Stimulated activated CD4-positive, alpha-beta T cell treated with anti-CD3 and anti-CD28 coated beads, Interleukin-4, amount 100 ng/mL, for 48 hours (primary cell): ENCODE measurements at regions not wholly inside any gene's neighbourhood (a gene's known extent, or its start where the extent isn't known, plus 50 kb on each side); places are given as distances from the start of the nearest gene placed in this dataset.

Source experiments
- DNase-seq, 2 donors: peaks; one replicate each; pipeline ENCODE4 v3.0.0-alpha.2; 2020; ENCODE audit warnings: low read depth in 2 of 2

DNA sequence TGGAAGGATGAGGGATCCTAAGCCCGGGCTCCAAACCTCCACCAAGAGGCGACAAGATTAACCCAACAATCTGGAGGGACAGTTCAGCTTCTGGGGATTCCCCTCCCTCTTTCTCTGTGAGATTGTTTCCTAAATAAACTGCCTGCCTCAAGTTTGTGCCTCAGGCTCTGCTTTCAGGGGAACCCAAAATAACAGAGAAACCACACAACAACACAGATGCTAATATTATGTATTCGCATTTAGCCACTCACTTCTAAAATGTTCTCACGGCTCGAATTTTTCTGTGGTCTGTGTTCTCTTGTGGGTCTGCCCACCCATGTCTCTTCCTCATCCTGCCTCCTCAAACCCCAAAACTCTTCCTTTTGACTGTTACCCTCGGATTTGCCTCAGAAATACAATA is 1381.1 kb upstream of the SLC10A2 start:
- DNase-seq, result no peak

DNA sequence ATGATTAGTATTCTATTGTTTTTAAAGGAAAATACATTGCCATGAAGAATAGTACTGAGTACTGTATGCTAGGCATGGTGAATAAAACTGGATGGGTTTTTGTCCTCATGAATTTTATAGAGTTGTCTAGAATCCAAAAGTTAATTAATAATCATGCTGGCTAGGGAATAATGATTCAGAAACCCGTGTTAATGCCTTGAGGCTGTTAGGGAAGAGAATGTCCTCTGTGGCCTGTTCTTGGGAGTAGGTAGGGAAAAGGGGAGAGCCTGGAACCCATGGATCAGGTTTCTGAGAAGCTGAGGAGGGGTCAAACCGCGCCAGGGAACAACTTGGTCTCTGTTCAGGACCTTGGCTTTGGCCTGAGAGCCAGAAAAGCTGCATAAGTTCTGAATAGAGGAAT is 1376.3 kb upstream of the SLC10A2 start:
- no peak for DNase-seq

DNA sequence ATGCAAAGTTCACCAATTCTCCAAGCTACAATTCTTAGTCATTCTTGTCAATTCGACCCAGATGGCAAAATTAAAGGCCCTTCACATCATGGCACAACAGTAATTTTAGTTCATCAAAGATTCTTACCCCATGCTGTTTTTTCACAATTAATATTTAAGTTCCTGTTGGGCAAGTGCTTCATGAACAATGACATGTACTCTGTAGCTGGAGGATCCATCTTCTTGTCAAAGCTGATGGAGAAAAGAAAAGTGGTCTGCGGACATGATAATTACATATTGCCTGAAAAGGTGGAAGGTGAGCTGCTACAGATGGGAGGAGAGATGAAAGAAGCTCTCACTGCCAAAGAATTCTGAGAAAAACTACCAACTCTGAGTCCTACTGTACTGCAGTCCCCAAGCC is 1370.3 kb upstream of the SLC10A2 start:
- DNase-seq, result no peak

DNA sequence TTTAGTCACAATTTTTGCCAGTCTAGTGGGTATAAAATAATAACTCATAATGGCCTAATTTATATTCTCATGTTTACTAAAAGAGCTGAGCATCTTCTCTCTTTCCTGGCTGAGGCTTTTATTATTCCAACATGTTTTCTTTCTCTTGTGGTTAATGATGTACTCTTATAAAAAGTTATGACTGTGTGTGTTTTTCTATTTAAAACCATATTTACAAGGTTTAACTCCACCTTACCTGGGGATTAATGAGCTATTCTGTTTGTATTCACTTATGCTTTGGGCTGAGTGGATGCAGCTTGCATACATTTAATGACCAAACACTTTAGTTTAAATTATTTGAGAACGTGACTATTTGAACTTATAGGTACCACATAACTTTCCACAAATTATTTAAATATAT is 1365.7 kb upstream of the SLC10A2 start:
- DNase-seq, result no peak

DNA sequence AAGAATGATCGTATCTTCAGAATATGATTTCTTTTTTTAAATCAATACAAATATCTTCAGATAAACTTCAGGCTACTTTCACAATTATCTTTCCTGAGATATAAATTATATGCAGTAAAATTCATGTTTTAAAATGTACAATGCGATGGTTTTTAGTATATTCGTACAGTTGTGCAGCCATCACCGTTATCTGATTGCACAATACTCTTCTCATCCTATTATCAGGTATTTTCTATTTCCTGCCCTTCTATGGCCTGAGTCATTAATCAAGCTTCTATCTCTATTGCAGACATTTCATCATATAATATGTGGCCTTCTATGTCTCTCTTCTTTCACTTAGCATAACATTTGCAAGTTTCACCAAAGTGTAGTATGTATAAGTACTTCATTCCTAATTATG is 1360.2 kb upstream of the SLC10A2 start:
- no peak for DNase-seq

DNA sequence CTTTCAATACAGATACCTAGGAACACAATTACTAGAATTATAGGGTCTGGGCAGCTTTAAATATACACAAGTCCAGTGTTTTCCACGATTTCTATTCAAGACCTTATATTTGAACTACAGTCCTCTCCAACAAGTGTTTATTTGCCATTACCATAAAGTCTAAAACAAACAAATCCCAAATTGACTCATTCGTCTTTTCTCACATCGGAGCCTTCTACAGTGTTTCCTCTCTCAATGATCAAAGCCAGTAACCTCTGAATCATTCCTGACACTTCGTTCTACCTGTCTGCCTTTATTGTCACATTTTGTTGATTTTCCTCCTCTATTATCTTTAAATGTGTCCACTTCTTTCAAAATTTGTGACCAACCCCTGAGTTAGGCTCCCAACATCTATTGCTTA is 1356.5 kb upstream of the SLC10A2 start:
- no peak for DNase-seq

DNA sequence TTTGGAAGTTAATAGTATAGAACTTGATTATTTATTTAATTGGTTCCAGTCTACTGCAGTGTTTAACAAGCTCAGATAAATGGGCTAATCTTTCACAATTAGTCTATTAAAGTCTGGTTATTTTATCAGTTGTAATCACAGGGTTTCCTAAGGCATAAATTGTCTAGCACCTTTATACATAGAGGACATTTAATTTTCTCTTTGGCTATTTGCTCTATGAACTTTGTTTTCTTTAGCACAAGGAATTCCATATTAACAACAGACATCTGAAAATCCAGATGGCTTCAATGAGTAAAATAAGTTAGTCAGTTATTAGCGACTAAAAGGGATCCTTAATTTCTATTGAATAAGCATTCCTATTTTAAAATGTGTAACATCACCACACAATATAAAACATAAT is 1350.8 kb upstream of the SLC10A2 start:
- DNase-seq, result no peak

DNA sequence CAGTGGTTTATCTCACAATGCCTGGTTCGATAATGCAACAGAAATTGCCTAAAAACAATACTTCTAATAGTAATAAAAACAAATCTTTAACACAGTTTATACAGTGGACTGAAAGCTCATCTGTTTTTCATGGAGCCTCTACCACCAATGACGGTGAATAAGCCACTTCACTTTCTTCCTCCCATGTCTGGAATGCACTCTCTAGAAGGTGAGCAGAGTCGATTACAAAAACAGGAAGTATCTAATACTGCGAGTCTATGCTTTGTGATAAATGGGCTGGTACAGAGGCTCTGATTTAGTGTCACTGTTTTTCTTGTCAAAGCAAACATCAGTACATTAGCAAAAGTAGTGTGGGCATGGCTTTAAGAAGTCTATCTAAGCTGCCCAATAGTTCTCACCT is 1348.6 kb upstream of the SLC10A2 start:
- no peak for DNase-seq

DNA sequence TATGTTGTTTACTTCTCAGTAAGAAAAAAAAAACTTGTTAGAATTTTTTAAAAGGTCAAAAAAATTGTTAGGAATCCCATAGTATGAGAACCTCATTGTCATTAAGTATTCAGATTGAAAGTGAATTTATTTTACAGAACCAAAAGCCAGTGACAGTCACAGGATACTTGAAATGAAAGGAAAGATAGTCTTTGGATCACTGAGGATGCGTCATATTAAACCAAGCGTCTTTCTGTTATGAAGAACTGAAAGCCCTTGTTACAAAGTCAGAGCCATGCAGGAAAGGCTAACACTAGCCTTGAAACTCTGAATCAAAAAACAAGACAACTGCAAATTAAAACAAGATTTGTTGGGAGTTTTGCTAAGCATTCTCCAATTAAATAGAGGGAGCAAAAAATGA is 1348.0 kb upstream of the SLC10A2 start:
- DNase-seq, result no peak

DNA sequence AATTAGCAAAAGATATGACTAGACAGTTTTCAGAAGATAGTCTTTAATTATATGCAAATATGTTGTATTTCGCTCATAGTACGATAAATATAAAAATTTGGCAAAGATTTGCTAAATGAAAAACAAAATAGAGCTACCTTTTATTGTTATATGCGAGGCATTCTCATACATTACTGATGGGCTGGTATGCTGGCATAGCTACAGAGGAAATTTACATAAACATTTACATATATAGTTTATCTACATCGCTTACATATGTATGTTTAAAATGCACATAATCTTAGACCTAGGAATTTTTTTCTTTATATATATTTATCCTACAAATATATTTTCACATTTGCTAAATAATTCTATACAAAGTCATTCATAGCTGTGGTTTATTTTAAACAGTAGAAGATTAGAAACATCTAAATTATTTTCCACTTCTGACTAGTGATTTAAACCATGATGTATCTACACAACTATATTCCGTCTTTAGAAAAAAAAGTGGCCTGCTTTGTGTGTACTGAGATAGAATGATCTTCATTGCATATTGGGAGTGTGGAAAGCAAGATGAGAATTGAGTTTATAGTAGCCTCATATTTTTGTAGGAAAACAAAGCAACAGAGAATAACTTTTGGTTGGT is 1345.0 kb upstream of the SLC10A2 start:
- DNase-seq, result no peak

DNA sequence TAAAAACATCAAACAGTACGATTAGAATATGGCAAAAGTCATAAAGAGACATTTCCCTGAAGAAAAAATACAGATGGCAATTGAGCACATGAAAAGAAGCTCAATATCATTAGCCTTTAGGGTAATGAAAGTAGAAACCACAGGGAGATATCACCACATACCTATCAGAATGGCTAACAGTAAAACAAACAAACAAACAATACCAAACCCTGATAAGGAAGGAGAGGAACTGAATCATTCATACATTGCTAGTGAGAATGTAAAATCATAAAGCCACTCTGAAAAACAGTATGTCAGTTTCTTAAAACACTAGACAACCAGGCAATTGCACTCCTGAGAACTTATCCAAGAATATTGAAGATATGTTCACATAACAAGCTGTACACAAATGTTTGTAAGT is 1342.5 kb upstream of the SLC10A2 start:
- no peak for DNase-seq

DNA sequence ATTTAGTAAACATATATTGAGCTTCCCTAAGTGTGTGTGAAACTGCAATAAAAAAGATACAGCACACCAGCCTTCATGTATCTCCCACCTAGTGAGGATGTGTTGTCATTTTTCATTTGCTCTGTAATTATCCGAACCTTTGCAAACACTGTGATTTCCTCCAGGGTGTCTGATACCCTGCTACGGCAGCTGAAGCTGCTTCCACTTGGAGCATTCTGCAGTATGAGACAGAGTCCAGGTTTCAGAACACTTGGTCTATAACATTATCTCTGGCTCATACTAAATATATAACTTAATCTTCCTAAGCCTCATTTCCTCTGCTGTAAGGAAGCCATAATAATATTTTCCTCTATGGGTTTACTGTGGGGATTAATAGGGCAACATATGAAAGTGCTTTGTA is 1338.1 kb upstream of the SLC10A2 start:
- no peak for DNase-seq

DNA sequence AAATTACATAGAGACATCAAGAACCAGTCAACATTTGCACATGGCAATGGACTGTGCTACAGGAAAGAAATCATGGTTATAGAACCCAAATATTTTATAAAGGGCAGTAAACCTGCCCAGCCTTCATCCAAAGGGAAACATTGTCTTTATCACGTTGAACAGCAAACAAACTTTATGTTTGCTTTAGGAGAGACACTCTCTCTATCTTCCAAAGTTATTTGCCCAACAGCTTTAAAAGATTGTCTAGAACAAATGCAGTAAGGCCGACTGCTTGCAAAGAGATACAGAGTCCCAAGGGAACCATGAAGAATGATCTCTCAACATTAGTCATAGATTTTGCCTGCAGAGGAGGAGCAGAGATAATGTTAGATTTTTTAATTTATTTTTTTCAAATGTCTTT is 1323.5 kb upstream of the SLC10A2 start:
- no peak for DNase-seq

DNA sequence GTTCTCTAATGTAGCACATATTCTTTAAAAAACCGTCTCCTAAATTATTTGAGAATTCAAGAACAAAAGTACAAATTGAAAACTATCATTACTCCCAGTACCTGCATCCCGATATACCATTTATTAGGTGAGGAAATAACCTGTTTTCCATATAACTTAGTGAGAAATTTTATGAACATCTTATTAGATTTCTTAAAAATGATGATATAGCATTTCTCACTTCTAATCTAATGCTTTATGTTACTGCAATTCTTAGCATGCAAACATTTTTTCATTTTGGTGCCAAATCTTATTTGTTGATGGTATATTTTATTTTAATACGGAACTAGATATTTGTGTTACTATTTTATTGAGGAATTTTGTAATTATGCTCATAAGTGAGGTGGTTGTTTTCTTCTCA is 1321.3 kb upstream of the SLC10A2 start:
- no peak for DNase-seq

DNA sequence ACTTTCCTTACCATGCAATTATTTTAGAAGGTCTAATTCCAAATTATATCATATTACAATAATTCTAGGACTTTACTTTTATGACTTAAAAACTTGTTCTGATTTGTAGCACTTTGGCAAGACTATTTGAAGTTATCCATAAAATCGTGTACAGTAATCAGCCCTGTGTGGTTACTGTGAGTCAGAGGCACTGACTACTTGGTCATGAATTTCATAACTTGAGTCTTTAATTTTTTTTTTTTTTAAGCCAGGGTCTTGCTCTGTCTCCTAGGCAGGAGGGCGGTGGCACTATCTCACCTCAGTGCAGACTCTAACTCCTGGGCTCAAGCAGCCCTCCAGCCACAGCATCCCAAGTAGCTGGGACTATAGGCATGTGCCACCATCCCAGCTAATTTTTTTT is 1319.2 kb upstream of the SLC10A2 start:
- no peak for DNase-seq

DNA sequence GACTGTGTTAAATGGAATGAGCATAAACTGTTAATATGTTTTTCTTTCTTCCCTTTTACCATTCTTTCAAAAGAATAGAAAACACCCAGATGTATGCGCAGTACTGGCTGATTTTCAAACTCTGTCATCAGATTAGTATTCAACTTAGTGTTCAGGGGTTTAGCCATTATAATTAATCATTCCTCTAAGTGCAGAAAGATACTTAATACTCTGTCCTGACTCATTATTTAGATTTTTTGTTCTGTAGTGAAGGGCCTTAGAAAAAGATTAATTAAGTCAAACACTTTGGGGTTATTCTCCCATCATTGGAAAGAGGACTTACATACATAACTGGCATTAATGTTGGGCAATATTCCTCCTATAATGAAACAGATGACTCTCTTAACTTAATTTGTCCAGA is 1316.7 kb upstream of the SLC10A2 start:
- no peak for DNase-seq

DNA sequence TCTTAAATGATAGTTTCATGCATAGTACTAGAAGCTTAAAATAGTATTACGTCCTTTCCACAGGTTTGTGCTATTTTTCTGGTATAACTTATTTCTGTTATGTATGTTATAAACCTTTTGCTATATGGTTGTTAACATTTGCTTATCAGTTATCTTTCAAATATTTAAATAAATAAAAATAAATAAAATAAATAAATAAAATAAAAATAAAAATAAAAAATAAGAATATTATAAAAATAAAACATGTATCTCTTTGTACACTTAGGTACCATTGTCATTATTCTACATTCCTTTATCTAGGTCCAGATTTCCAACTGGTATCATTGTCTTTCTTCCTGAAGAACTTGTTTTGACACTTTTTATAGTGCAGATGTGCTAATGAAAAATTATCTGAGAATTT is 1310.4 kb upstream of the SLC10A2 start:
- DNase-seq, result no peak

DNA sequence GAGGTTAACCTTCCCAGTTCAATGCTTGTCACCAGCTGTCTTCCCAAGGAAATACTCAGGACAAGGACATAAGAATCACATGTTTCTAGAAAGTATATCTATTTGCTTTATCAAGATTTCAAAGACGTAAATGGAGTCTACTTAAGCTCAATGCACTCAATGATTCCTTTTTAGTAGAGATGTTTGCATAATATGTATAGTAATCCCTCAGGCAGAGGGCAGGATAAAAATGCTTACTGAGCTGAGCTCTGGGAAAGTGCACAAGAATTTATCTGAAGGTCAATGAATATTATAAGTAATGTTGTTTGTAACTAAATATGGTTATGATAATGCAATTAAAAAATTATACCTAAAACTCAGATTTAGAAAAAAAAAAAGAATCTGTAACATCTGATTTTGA is 1309.4 kb upstream of the SLC10A2 start:
- DNase-seq, result no peak

DNA sequence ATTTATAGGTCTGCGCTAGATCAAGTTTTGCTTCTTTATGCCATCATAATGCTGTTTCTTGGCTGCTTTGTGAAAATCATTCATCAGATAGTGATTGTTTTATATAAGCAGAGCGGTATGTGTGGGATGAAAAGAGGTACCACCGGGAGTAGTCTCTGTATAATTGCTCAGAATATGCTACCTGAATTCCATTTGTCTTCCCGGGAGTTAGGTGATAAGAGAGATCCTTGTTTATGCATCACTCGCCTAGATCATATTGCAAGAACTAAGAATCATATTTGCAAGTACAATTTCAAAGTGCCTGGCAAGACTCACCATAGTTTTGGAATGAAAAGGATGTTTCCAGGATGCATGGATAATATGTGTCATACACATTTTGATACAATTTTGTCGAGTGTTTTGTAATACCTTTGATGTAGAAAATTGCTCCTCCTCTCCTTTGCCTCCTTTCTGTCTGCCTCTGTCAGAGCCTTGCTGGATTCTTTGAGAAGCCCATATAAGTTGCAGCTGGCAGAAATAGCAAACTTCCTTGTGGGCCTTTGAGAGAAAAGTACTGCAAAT is 1306.0 kb upstream of the SLC10A2 start:
- no peak for DNase-seq

DNA sequence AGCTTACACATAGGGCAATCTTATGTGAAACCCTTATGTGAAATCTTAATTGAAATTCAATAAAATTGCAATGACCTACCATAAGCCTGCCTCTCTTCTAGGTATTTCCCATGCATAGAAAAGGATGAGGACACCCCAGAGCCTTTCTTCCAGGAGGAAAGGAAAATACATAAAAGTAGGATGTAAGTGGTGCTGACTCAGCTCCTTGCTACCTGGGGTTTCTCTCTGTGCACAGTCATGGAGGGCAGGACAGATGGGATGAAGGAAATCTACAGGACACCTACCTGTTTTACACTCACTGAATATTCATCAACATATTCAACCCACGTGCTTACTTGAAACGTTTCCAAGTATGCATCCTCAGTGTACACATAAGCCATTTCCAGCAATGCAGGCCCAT is 1299.2 kb upstream of the SLC10A2 start:
- no peak for DNase-seq

DNA sequence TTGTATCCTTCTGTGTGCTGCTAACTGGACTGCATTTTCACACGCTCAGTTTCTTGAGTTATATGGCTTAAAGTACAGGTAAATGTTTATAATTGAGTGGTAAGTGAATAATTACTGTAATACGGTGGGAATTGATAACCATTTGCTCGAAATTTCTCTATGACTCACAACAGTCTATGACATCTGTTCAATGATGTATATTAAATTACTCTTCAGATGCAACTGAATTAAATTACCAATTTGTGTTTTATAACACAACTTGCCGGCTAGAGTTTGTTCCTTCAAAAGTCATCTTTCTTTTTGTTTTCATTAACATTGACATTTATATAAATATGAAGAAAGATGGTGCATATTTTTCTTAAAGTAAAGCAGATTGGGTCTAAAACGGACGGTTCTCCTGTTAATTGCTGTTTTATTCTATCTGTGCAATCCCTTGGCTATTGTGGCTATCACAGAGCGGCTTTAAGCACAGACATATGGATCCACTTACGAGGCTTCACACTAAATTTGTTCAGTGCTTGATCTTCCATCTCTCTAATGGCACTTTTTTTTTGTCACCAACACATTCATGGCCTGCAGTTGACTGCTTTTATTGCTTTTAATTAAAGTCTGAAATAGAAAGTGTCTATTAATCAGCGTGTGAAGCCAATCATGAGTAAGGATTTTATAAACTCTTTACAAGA is 1291.6 kb upstream of the SLC10A2 start:
- no peak for DNase-seq

DNA sequence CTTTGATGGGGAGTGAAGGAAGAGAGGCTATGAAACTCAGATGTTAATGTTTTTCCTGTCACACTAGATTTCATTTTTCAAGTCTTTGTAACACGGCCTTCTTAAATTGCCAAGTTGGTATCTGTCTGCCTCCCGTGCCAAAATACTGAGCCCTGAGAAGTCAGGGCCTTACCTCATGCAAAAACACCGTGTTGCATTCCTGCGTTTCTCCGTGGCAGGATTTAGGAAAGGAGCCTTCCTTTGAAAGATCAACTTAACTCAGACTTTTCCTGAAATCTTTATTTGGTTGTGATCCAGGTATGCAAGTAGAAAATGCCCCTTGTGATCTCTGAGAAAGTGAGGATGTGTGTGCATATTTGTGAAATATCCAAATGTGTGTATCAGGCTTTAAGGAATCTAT is 1291.0 kb upstream of the SLC10A2 start:
- DNase-seq, result no peak

DNA sequence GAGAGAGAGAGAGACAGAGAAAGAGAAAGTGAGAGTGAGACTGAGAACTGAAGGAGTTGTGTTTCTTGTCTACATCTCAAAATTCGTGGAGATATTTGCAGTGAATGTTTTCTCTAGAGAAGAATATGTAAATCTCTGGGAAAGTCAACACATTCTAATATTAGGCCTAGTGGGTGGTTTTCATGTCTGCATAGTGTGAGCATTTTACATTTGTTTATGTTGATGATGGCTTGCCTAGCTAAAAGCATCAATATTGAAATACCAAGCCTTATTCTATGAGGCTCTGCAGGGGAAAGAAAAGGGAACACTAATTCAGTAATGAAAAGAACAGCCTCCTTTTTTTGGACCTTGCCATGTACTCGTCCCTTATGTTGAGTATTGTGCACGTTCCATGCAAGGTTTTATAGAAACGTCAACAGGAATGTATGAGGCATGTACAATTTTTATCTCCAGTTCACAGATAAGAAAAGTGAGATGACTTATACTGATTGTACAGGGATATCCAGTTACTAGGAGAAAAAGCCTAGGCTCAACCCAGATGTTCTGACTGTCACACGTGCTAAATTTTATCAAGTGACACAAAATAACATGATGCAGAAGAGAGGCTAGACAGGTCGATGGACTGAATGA is 1288.9 kb upstream of the SLC10A2 start:
- DNase-seq, result no peak
